AG10803 (cell line): ENCODE measurements at regions not wholly inside any gene's neighbourhood (a gene's known extent, or its start where the extent isn't known, plus 50 kb on each side); places are given as distances from the start of the nearest gene placed in this dataset.
"Not testable (repeated sequence)": the region's sequence is repeated elsewhere in the genome, so short reads cannot be mapped to it uniquely, and the experiment has no call there.

Experiments
- DNase-seq: peaks from one replicate; pipeline ENCODE4 v3.0.0; 2010; ENCODE audit warnings: low read depth
- H3K4me3 ChIP-seq: 2 replicates; pipeline ENCODE4 v1.5.1; 2011; ENCODE audit warnings: mild to moderate bottlenecking, low read length, control low read depth
- CTCF ChIP-seq: conservative IDR thresholded peaks from 2 replicates; pipeline ENCODE4 v1.5.1; 2011; ENCODE audit warnings: mild to moderate bottlenecking, low read length, control low read depth, inconsistent platforms

DNA sequence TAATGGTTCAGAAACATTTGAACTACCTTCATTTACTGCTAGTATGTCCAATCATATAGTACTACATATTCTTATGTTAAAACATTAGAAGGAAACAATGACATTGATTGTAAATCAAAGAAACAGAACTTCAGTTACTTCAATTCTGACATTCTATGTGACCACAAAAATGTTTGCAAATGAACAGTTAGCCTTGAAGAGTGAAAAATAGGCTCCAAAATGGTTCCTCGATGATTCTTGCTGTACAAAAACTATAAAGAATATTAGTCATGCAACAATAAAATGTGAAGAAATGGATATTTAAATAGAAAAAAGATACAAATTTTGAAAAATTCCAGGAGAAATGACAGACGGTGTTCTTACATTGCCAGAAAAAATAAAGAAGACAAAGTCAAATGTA is 686.9 kb downstream of the BCKDHB start:
- H3K4me3 ChIP-seq, result no peak overlapping the region
- no peak for TF ChIP-seq CTCF
- DNase-seq, result no peak

GRCh38 chr6:80792151-80792550 is 685.7 kb downstream of the BCKDHB start:
- peak; percentile 20 for DNase-seq
- TF ChIP-seq CTCF, result no peak
- no peak overlapping the region for H3K4me3 ChIP-seq

- H3K4me3 ChIP-seq, result no peak overlapping the region
- TF ChIP-seq CTCF, result no peak
- peak; percentile 72 for DNase-seq
Observed at GRCh38 chr6:80789912-80790570, 683.6 kb downstream of the BCKDHB start.

DNA sequence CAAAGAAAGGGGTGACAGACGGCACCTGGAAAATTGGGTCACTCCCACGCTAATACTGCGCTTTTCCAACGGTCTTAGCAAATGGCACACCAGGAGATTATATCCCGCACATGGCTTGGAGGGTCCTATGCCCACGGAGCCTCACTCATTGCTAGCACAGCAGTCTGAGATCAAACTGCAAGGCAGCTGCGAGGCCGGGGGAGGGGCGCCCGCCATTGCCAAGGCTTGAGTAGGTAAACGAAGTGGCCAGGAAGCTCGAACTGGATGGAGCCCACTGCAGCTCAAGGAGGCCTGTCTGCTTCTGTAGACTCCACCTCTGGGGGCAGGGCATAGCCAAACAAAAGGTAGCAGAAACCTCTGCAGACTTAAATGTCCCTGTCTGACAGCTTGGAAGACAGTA is 676.8 kb downstream of the BCKDHB start:
- DNase-seq, H3K4me3 ChIP-seq: not testable (repeated sequence)

DNA sequence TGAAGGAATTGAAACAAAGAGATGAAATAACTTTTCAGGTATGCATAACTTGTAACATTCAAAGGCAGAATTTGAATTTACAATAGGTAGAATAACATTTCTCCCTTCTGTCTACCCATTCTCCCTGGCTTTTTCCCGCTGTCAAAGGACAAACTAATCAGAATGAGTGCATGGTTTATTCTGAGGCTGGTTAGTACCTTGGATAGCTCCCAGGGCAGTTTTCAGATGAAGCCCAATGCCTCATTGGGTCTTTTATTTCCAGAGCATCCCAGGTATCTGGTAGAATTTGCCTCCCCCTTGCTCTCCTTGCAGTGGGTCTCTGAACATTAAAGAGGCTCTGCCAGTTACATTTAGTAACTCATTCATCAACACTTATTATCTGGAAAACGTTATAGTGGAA is 665.5 kb downstream of the BCKDHB start:
- DNase-seq, result peak; percentile 23
- TF ChIP-seq CTCF, result no peak

DNA sequence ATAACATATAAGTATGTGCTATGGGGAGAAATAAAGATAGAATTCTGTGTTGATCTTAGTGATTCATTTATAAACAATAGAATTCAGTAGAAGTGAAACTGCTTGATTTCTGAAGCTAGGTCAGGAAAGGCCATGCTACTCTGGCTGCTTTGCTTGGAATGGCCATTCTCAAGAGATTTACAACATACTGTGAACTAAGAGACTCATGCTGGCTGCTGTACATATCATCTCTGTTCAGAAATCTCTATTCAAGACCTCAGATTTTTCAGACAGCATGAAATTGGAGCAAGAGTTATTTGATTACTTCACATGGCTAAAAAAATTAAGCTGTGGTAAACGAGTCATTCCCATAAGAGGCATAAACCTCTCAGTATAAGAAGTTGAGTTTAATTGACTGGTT is 662.6 kb downstream of the BCKDHB start:
- H3K4me3 ChIP-seq, result no peak overlapping the region
- TF ChIP-seq CTCF, result no peak
- peak; percentile 84 for DNase-seq

More for the DNA sequence above, 665.5 kb downstream of the BCKDHB start:
- no peak overlapping the region for H3K4me3 ChIP-seq

GRCh38 chr6:80767808-80768207 is 661.3 kb downstream of the BCKDHB start:
- DNase-seq, result peak; percentile 92
- TF ChIP-seq CTCF, result no peak
- H3K4me3 ChIP-seq, result no peak overlapping the region

GRCh38 chr6:80744213-80744612 is 637.7 kb downstream of the BCKDHB start:
- no peak for TF ChIP-seq CTCF
- H3K4me3 ChIP-seq, result no peak overlapping the region
- no peak for DNase-seq
